Prostate gland (tissue), 2 donors: ENCODE measurements at regions not wholly inside any gene's neighbourhood (a gene's known extent, or its start where the extent isn't known, plus 50 kb on each side); places are given as distances from the start of the nearest gene placed in this dataset.
"Not testable (repeated sequence)": the region's sequence is repeated elsewhere in the genome, so short reads cannot be mapped to it uniquely, and the experiment has no call there.

Experiments used
- DNase-seq: peaks from one replicate; pipeline ENCODE4 v3.0.0-alpha.2; 2019; ENCODE audit warnings: low spot score
- H3K27ac ChIP-seq, 2 donors: fragments of 200-600 bp; sonication (generic); 2 replicates each; pipeline ENCODE4 v1.5.1; 2017 to 2019
- H3K27me3 ChIP-seq: fragments of 200-600 bp; sonication (generic); replicated peaks from 2 replicates; pipeline ENCODE4 v1.5.1; 2019; ENCODE audit not compliant: insufficient read depth
- H3K36me3 ChIP-seq, 2 donors: fragments of 200-600 bp; sonication (generic); 1 replicate in 1 of 2; 2 replicates in 1 of 2; pipeline versions ENCODE4 v1.5.1 to v1.8.1; 2017 to 2019
- H3K4me1 ChIP-seq: fragments of 200-600 bp; sonication (generic); replicated peaks from 2 replicates; pipeline ENCODE4 v1.5.1; 2019
- H3K4me3 ChIP-seq, 2 donors: fragments of 200-600 bp; sonication (generic); 2 replicates each; pipeline ENCODE4 v1.5.1; 2017 to 2019
- H3K9me3 ChIP-seq: fragments of 200-600 bp; sonication (generic); 2 replicates; pipeline ENCODE4 v1.5.1; 2017
- CTCF ChIP-seq, 4 experiments: fragments of 200-600 bp in 2 of 4; fragments of 450-650 bp in 2 of 4; sonication (generic) in 2 of 4; IDR thresholded peaks; 1 replicate in 3 of 4; 2 replicates in 1 of 4; pipeline ENCODE4 v1.5.1; 2016 to 2019; ENCODE audit warnings: antibody characterized with exemption in 4 of 4, mild to moderate bottlenecking in 2 of 4, moderate library complexity in 2 of 4
- POLR2A ChIP-seq: fragments of 450-650 bp; IDR thresholded peaks from one replicate; pipeline ENCODE4 v1.6.1; 2016; ENCODE audit warnings: antibody characterized with exemption, mild to moderate bottlenecking
- POLR2AphosphoS5 ChIP-seq: sonication (generic); formaldehyde crosslinking; IDR thresholded peaks from one replicate; pipeline ENCODE4 v1.6.1; 2017; ENCODE audit warnings: antibody characterized with exemption
- WGBS: methylation state at CpG from one replicate; pipeline ENCODE4 v1.1.5; 2018; 5-methylcytosine and 5-hydroxymethylcytosine counted together
- intact Hi-C: fragments of 100-400 bp; cut with DNase I; formaldehyde crosslinking; loops from one replicate; pipeline ENCODE4 v1.14.2; 2022

DNA sequence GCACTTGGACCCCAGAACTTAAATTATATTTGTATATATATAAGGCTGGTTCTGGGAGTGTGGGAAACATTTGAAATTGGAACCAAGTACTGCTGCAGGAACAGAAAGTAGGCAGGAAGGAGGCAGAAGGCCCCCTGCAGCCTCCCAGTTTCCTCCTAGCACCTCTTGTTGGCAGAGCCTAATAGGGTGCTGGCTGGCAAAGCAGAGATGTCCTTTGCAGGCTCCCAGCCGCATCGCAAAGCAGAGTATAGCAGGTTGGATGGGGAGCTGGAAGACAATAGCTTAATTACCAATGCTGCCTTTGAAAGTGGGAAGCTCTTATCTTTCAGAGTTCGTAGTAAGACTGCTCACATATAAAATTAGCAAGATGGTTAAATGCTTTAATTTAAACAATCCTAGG lies 370.8 kb upstream of the C11orf87 start:
- no peak overlapping the region for H3K27ac ChIP-seq
- no peak for TF ChIP-seq CTCF (IDR thresholded peaks at IDR 0.05)
- no peak for TF ChIP-seq POLR2AphosphoS5
- TF ChIP-seq POLR2A, result no peak
- H3K4me1 ChIP-seq, result no peaks in the 10 kb centered on the region
- 74% methylated on average over 3 of the region's 3 CpGs for WGBS
- DNase-seq, result no peak
- H3K27me3 ChIP-seq, result no peaks in the 10 kb centered on the region
- intact Hi-C loops, result no loop called here
- H3K4me3 ChIP-seq, result no peak overlapping the region
- no peaks in the 10 kb centered on the region for H3K36me3 ChIP-seq
- no peaks in the 10 kb centered on the region for H3K9me3 ChIP-seq

GRCh38 chr11:109059402-109059801 lies 362.6 kb upstream of the C11orf87 start:
- no peak overlapping the region for H3K4me3 ChIP-seq
- no peak for DNase-seq
- H3K27me3 ChIP-seq, result no peaks in the 10 kb centered on the region
- H3K9me3 ChIP-seq, result no peaks in the 10 kb centered on the region
- no peak for TF ChIP-seq CTCF (IDR thresholded peaks at IDR 0.05)
- TF ChIP-seq POLR2AphosphoS5, result no peak
- no peak for TF ChIP-seq POLR2A
- H3K36me3 ChIP-seq, result no peaks in the 10 kb centered on the region
- 85% methylated on average over 5 of the region's 5 CpGs for WGBS
- no peak overlapping the region for H3K27ac ChIP-seq
- H3K4me1 ChIP-seq, result no peaks in the 10 kb centered on the region
- intact Hi-C loops, result no loop called here

GRCh38 chr11:109061394-109061793 lies 360.6 kb upstream of the C11orf87 start:
- intact Hi-C loops, result no loop called here
- WGBS, result 94% methylated on average over 1 of the region's 1 CpG
- TF ChIP-seq POLR2A, result no peak
- no peak for TF ChIP-seq POLR2AphosphoS5
- no peak for TF ChIP-seq CTCF (IDR thresholded peaks at IDR 0.05)
- no peak overlapping the region for H3K4me3 ChIP-seq
- no peak for DNase-seq
- H3K4me1 ChIP-seq, result no peaks in the 10 kb centered on the region
- no peak overlapping the region for H3K27ac ChIP-seq
- no peaks in the 10 kb centered on the region for H3K27me3 ChIP-seq
- no peaks in the 10 kb centered on the region for H3K36me3 ChIP-seq
- H3K9me3 ChIP-seq, result no peaks in the 10 kb centered on the region

GRCh38 chr11:109062445-109062844 lies 359.5 kb upstream of the C11orf87 start:
- Histone ChIP-seq H3K4me3 (no peak overlapping the region), H3K4me1 (no peaks in the 10 kb centered on the region), H3K27ac (no peak overlapping the region), H3K27me3 (no peaks in the 10 kb centered on the region), H3K36me3 (no peaks in the 10 kb centered on the region), H3K9me3 (no peaks in the 10 kb centered on the region)
- WGBS, result 47% methylated on average over 2 of the region's 2 CpGs
- DNase-seq, result no peak
- no peak for TF ChIP-seq POLR2A
- no peak for TF ChIP-seq CTCF (IDR thresholded peaks at IDR 0.05)
- TF ChIP-seq POLR2AphosphoS5, result no peak
- intact Hi-C loops, result no loop called here

DNA sequence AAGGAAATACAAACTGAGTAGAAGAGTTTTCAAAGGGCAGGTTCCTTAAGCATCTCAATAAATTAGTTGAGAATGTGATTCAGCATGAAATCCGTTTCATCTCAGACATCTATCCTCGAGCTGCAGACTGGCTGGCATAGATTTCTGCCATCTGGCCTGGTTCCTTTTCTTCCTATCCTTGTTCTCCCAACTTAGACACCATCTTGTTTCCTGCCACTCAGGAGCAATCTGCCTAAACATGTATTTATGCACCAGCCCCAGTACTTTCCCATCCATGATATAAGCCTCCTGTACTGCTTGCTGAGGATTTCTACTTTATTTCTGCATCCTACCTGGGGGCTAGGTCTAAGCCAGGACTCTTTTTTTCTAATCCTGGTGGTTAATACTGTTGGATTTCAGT lies 359.1 kb upstream of the C11orf87 start:
- intact Hi-C loops, result no loop called here
- DNase-seq, result no peak
- Histone ChIP-seq H3K27ac (no peak overlapping the region), H3K36me3 (no peaks in the 10 kb centered on the region), H3K4me1 (no peaks in the 10 kb centered on the region), H3K9me3 (no peaks in the 10 kb centered on the region), H3K4me3 (no peak overlapping the region), H3K27me3 (no peaks in the 10 kb centered on the region)
- TF ChIP-seq POLR2A, result no peak
- no peak for TF ChIP-seq CTCF (IDR thresholded peaks at IDR 0.05)
- TF ChIP-seq POLR2AphosphoS5, result no peak
- 51% methylated on average over 2 of the region's 2 CpGs for WGBS

DNA sequence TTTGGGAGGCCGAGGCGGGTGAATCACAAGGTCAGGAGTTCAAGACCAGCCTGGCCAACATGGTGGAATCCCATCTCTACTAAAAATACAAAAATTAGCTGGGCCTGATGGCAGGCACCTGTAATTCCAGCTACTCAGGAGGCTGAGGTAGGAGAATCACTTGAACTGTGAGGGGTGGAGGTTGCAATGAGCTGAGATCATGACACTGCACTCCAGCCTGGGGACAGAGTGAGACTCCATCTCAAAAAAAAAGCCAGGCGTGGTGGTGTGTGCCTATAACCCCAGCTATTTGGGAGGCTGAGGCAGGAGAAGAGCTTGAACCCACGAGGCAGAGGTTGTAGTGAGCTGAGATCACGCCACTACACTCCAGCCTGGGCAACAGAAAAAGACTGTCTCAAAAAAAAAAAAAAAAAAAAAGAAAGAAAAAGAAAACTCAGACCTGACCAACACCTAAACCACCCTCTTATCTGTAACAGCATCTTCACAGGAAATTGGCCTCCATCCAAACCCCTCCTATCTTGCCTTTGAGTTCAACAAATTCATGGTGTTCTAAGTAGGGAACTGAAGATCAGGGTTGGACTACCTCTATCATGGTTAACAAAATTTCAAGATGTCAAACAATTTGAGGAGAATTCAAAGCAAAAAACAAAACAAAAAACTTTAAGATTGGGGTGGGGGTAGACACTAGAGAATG lies 357.2 kb upstream of the C11orf87 start:
- H3K4me1 ChIP-seq, H3K27me3 ChIP-seq, intact Hi-C loops, H3K27ac ChIP-seq, H3K4me3 ChIP-seq, H3K36me3 ChIP-seq, H3K9me3 ChIP-seq, DNase-seq: not testable (repeated sequence)
- 77% methylated on average over 5 of the region's 5 CpGs for WGBS
